Spleen (tissue), 7 donors: ENCODE measurements at regions not wholly inside any gene's neighbourhood (a gene's known extent, or its start where the extent isn't known, plus 50 kb on each side); places are given as distances from the start of the nearest gene placed in this dataset.

Experiments
- CTCF ChIP-seq, 11 experiments: fragments of 200-600 bp in 7 of 11; fragments of 450-650 bp in 4 of 11; sonication (generic) in 4 of 11; IDR thresholded peaks in 8 of 11; conservative IDR thresholded peaks in 3 of 11; 1 replicate in 7 of 11; 2 replicates in 4 of 11; pipeline versions ENCODE4 v1.4.0 to v1.8.0; 2016 to 2021; ENCODE audit warnings: antibody characterized with exemption in 11 of 11, inconsistent platforms in 4 of 11, mild to moderate bottlenecking in 1 of 11
- POLR2A ChIP-seq, 3 donors: fragments of 450-650 bp; IDR thresholded peaks; one replicate each; pipeline ENCODE4 v1.5.1; 2017; ENCODE audit warnings: antibody characterized with exemption in 3 of 3, mild to moderate bottlenecking in 1 of 3
- POLR2AphosphoS5 ChIP-seq, 3 donors: sonication (generic); formaldehyde crosslinking; IDR thresholded peaks; one replicate each; pipeline ENCODE4 v1.5.1; 2017; ENCODE audit warnings: antibody characterized with exemption in 3 of 3
- donor health status: DM: no; HTN: no; CAD: no; lungs with moderate emphysema.
- donor health status: DM: no; HTN: no; CAD: no.
- donor health status: DM: no; HTN: no; CAD: no.

DNA sequence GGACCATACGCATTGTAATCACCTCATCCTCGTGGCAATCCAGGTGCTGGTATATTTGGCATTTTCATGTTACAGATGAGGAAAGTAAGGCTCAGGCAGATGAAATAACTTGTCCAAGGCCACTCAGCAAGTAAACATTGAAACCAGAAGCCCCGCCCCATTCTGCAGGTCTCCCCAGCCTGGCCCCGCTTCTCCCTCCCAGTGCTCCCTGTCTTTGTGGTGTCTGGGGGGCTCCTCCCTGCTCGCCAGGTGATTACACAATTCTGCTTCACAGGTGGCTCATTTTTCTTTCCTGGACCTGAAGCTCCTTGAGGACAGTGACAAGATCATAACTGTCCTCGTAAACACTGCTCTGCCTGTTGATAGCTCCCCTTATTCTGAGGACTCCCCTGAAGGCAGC, 531.5 kb upstream of the B3GAT1 start:
- TF ChIP-seq POLR2AphosphoS5 (IDR thresholded peaks at IDR 0.05) (no peak), CTCF (IDR thresholded peaks at IDR 0.05 in 8 of 11, conservative IDR thresholded peaks at IDR 0.05 in 3 of 11) (no peak), POLR2A (IDR thresholded peaks at IDR 0.05) (no peak)
